PC-3 (cell line): ENCODE measurements at regions not wholly inside any gene's neighbourhood (a gene's known extent, or its start where the extent isn't known, plus 50 kb on each side); places are given as distances from the start of the nearest gene placed in this dataset.

Experiments used
- EZH2 ChIP-seq: fragments of 300-600 bp; sonication (generic); IDR thresholded peaks from one replicate; pipeline ENCODE4 v1.6.1; 2017; ENCODE audit warnings: antibody characterized with exemption, mild to moderate bottlenecking, low read length; ENCODE audit not compliant: unreplicated experiment
- TF ChIP-seq, protein P1 (sequence below): fragments of 300-600 bp; sonication (generic); conservative IDR thresholded peaks from 2 replicates; pipeline ENCODE4 v1.5.1; 2017; ENCODE audit warnings: antibody characterized with exemption, low read depth, mild to moderate bottlenecking, low read length

DNA sequence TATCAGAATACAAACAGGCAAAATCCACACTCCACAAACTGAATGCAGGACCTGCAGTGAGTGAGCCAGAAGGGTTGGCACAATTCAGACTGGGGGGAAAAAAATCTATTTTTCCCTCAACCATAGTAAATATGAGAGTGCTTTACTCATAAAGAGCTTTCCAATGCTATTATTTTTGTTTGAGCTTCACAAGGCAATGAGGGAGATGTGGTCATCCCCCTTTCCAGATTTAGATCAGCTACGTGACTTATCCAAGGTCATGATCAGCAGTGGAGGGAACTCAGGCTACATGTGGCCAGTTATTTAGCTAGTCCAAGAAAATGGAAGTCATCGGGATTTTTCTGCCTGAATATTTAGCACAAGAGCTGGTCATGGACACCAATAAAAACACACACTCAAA, 120.4 kb upstream of the KLF7 start:
- no peak for TF ChIP-seq EZH2
- TF ChIP-seq, protein P1, sequence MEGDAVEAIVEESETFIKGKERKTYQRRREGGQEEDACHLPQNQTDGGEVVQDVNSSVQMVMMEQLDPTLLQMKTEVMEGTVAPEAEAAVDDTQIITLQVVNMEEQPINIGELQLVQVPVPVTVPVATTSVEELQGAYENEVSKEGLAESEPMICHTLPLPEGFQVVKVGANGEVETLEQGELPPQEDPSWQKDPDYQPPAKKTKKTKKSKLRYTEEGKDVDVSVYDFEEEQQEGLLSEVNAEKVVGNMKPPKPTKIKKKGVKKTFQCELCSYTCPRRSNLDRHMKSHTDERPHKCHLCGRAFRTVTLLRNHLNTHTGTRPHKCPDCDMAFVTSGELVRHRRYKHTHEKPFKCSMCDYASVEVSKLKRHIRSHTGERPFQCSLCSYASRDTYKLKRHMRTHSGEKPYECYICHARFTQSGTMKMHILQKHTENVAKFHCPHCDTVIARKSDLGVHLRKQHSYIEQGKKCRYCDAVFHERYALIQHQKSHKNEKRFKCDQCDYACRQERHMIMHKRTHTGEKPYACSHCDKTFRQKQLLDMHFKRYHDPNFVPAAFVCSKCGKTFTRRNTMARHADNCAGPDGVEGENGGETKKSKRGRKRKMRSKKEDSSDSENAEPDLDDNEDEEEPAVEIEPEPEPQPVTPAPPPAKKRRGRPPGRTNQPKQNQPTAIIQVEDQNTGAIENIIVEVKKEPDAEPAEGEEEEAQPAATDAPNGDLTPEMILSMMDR = no peak
